ACC112 (cell line): ENCODE measurements at regions not wholly inside any gene's neighbourhood (a gene's known extent, or its start where the extent isn't known, plus 50 kb on each side); places are given as distances from the start of the nearest gene placed in this dataset.
A peak's percentile ranks its signal among the peaks of the same experiment; 100 is the strongest.

ENCODE experiments used
- H2AFZ ChIP-seq: fragments of 200-600 bp; sonication (generic); one replicate; pipeline ENCODE4 v1.6.0; 2017; ENCODE audit warnings: antibody characterized with exemption, low read length; ENCODE audit not compliant: unreplicated experiment
- H3K27ac ChIP-seq: fragments of 200-600 bp; sonication (generic); 2 replicates; pipeline ENCODE4 v1.5.1; 2014; ENCODE audit warnings: low read depth, mild to moderate bottlenecking, antibody characterized with exemption, low read length, moderate library complexity
- H3K27me3 ChIP-seq: fragments of 200-600 bp; sonication (generic); 2 replicates; pipeline ENCODE4 v1.6.1; 2014; ENCODE audit warnings: mild to moderate bottlenecking, antibody characterized with exemption, low read length, moderate library complexity, mixed read lengths; ENCODE audit not compliant: insufficient read depth
- H3K36me3 ChIP-seq: fragments of 200-600 bp; sonication (generic); 2 replicates; pipeline ENCODE4 v1.6.1; 2016; ENCODE audit warnings: mild to moderate bottlenecking, antibody characterized with exemption, low read length, moderate library complexity, mixed read lengths; ENCODE audit not compliant: insufficient read depth
- H3K4me1 ChIP-seq: fragments of 200-600 bp; sonication (generic); one replicate; pipeline ENCODE4 v1.6.1; 2016; ENCODE audit warnings: low read length, mixed read lengths; ENCODE audit not compliant: insufficient read depth, unreplicated experiment, control insufficient read depth
- H3K4me3 ChIP-seq: fragments of 200-600 bp; sonication (generic); 2 replicates; pipeline ENCODE4 v1.5.1; 2014; ENCODE audit warnings: mild to moderate bottlenecking, low read depth, low read length
- H3K79me2 ChIP-seq: fragments of 200-600 bp; sonication (generic); one replicate; pipeline ENCODE4 v1.6.0; 2016; ENCODE audit warnings: low read length; ENCODE audit not compliant: control insufficient read depth, unreplicated experiment, insufficient read depth

- Histone ChIP-seq H3K4me1 (no peaks in the 10 kb centered on the region), H3K27me3 (no peaks in the 10 kb centered on the region), H3K36me3 (no peaks in the 10 kb centered on the region), H3K79me2 (no peaks in the 10 kb centered on the region), H3K27ac (no peak overlapping the region), H3K4me3 (no peak overlapping the region), H2AFZ (no peak overlapping the region)
Observed at GRCh38 chr5:159713254-159713653, 203.0 kb upstream of the ADRA1B start.

GRCh38 chr5:159713773-159714172 lies 202.5 kb upstream of the ADRA1B start:
- no peak overlapping the region for H2AFZ ChIP-seq
- no peaks in the 10 kb centered on the region for H3K4me1 ChIP-seq
- H3K27me3 ChIP-seq, result no peaks in the 10 kb centered on the region
- no peak overlapping the region for H3K27ac ChIP-seq
- H3K36me3 ChIP-seq, result no peaks in the 10 kb centered on the region
- no peak overlapping the region for H3K4me3 ChIP-seq
- H3K79me2 ChIP-seq, result no peaks in the 10 kb centered on the region

- Histone ChIP-seq H2AFZ (no peak overlapping the region), H3K27ac (no peak overlapping the region), H3K36me3 (no peaks in the 10 kb centered on the region), H3K27me3 (no peaks in the 10 kb centered on the region), H3K79me2 (no peaks in the 10 kb centered on the region), H3K4me3 (no peak overlapping the region), H3K4me1 (no peaks in the 10 kb centered on the region)
Observed at GRCh38 chr5:159725475-159725874, 190.8 kb upstream of the ADRA1B start.

- no peaks in the 10 kb centered on the region for H3K27me3 ChIP-seq
- H3K4me1 ChIP-seq, result no peaks in the 10 kb centered on the region
- H2AFZ ChIP-seq, result no peak overlapping the region
- H3K4me3 ChIP-seq, result no peak overlapping the region
- H3K36me3 ChIP-seq, result no peaks in the 10 kb centered on the region
- no peak overlapping the region for H3K27ac ChIP-seq
- H3K79me2 ChIP-seq, result no peaks in the 10 kb centered on the region
Observed at GRCh38 chr5:159727167-159727566, 189.1 kb upstream of the ADRA1B start.

GRCh38 chr5:159730285-159730684 lies 186.0 kb upstream of the ADRA1B start:
- H3K79me2 ChIP-seq, result no peaks in the 10 kb centered on the region
- no peaks in the 10 kb centered on the region for H3K36me3 ChIP-seq
- H2AFZ ChIP-seq, result no peak overlapping the region
- H3K4me1 ChIP-seq, result peaks cover 3% of the 10 kb centered on the region
- no peak overlapping the region for H3K27ac ChIP-seq
- no peak overlapping the region for H3K4me3 ChIP-seq
- H3K27me3 ChIP-seq, result no peaks in the 10 kb centered on the region

GRCh38 chr5:159732220-159732619 lies 184.1 kb upstream of the ADRA1B start:
- H3K4me1 ChIP-seq, result peaks cover 19% of the 10 kb centered on the region
- H3K36me3 ChIP-seq, result no peaks in the 10 kb centered on the region
- H3K27ac ChIP-seq, result no peak overlapping the region
- no peaks in the 10 kb centered on the region for H3K79me2 ChIP-seq
- no peak overlapping the region for H2AFZ ChIP-seq
- H3K4me3 ChIP-seq, result no peak overlapping the region
- H3K27me3 ChIP-seq, result no peaks in the 10 kb centered on the region

GRCh38 chr5:159734366-159734765 lies 181.9 kb upstream of the ADRA1B start:
- H3K79me2 ChIP-seq, result no peaks in the 10 kb centered on the region

GRCh38 chr5:159735036-159735435 lies 181.2 kb upstream of the ADRA1B start:
- peaks cover 19% of the 10 kb centered on the region for H3K4me1 ChIP-seq
- no peak overlapping the region for H3K27ac ChIP-seq
- H3K79me2 ChIP-seq, result no peaks in the 10 kb centered on the region
- H2AFZ ChIP-seq, result no peak overlapping the region
- H3K4me3 ChIP-seq, result no peak overlapping the region
- no peaks in the 10 kb centered on the region for H3K36me3 ChIP-seq
- no peaks in the 10 kb centered on the region for H3K27me3 ChIP-seq

More at GRCh38 chr5:159734366-159734765, 181.9 kb upstream of the ADRA1B start:
- Histone ChIP-seq H3K27me3 (no peaks in the 10 kb centered on the region), H2AFZ (no peak overlapping the region), H3K36me3 (no peaks in the 10 kb centered on the region), H3K4me1 (peaks cover 19% of the 10 kb centered on the region), H3K4me3 (no peak overlapping the region), H3K27ac (no peak overlapping the region)

GRCh38 chr5:159735749-159736660 lies 180.3 kb upstream of the ADRA1B start:
- no peak overlapping the region for H3K27ac ChIP-seq
- H3K4me3 ChIP-seq, result peak overlapping the region; percentile 14; the same call in 1 of the 2 replicates
- H3K4me1 ChIP-seq, result peaks cover 19% of the 10 kb centered on the region
- H3K27me3 ChIP-seq, result no peaks in the 10 kb centered on the region
- no peaks in the 10 kb centered on the region for H3K79me2 ChIP-seq
- no peaks in the 10 kb centered on the region for H3K36me3 ChIP-seq
- no peak overlapping the region for H2AFZ ChIP-seq

GRCh38 chr5:159736844-159737243 lies 179.4 kb upstream of the ADRA1B start:
- peaks cover 19% of the 10 kb centered on the region for H3K4me1 ChIP-seq
- H3K27me3 ChIP-seq, result no peaks in the 10 kb centered on the region
- no peak overlapping the region for H3K27ac ChIP-seq
- H3K79me2 ChIP-seq, result no peaks in the 10 kb centered on the region
- no peak overlapping the region for H2AFZ ChIP-seq
- no peaks in the 10 kb centered on the region for H3K36me3 ChIP-seq
- no peak overlapping the region for H3K4me3 ChIP-seq

- H3K79me2 ChIP-seq, result no peaks in the 10 kb centered on the region
- no peak overlapping the region for H3K27ac ChIP-seq
- no peaks in the 10 kb centered on the region for H3K27me3 ChIP-seq
- no peaks in the 10 kb centered on the region for H3K36me3 ChIP-seq
- H2AFZ ChIP-seq, result no peak overlapping the region
- no peak overlapping the region for H3K4me3 ChIP-seq
- peaks cover 19% of the 10 kb centered on the region for H3K4me1 ChIP-seq
Observed at GRCh38 chr5:159737263-159737662, 179.0 kb upstream of the ADRA1B start.
